T-helper 17 cell (primary cell): ENCODE measurements at regions not wholly inside any gene's neighbourhood (a gene's known extent, or its start where the extent isn't known, plus 50 kb on each side); places are given as distances from the start of the nearest gene placed in this dataset.

Source experiments
- ATAC-seq: fragments of 150-1000 bp; cut with Tn5 transposase; 2 replicates; pipeline ENCODE4 v1.10.0; 2021; ENCODE audit warnings: mild to moderate bottlenecking, moderate library complexity
- DNase-seq, 3 donors: peaks; one replicate each; pipeline versions ENCODE4 v3.0.0 to v3.0.0-alpha.2; 2020 to 2021
- H3K9me3 ChIP-seq: one replicate; pipeline ENCODE4 v1.7.0; 2013; ENCODE audit warnings: low read length, mild to moderate bottlenecking; ENCODE audit not compliant: control insufficient read depth, poor library complexity, severe bottlenecking
- H3K27ac Mint-ChIP-seq: one replicate; pipeline ENCODE4 v1.8.0; 2022; ENCODE audit warnings: mild to moderate bottlenecking, moderate library complexity, mixed read lengths
- H3K27me3 Mint-ChIP-seq: one replicate; pipeline ENCODE4 v1.8.0; 2022; ENCODE audit warnings: mixed read lengths
- H3K36me3 Mint-ChIP-seq: one replicate; pipeline ENCODE4 v1.8.0; 2022; ENCODE audit warnings: low read depth, mixed read lengths
- H3K4me1 Mint-ChIP-seq: one replicate; pipeline ENCODE4 v1.8.0; 2022; ENCODE audit warnings: mild to moderate bottlenecking, mixed read lengths
- H3K4me3 Mint-ChIP-seq: one replicate; pipeline ENCODE4 v1.8.0; 2022; ENCODE audit warnings: mild to moderate bottlenecking, moderate library complexity, mixed read lengths

DNA sequence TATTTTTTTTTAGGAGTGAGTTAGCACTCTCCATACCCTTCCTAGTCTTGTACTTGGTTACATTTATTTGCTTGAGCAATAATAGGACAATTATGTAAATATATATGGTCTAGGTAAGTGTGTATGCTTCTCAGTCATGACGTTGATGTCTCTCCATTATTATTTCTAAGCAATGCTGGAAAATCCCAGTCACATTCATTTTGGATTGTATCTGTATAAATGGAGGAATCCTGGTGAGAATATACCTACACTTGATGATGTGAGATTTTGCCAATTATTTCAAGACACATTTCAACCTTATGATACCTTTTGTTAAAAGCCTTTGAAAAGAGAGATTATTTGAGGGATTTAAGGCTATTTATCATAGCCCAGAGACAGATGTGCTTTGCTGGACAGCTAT lies 2244.5 kb upstream of the WWC1 start:
- DNase-seq = no peak
- no peak overlapping the region for H3K4me3 Mint-ChIP-seq
- ATAC-seq = no peak
- H3K36me3 Mint-ChIP-seq = no peaks in the 10 kb centered on the region
- H3K27ac Mint-ChIP-seq = no peak overlapping the region
- H3K9me3 ChIP-seq = no peaks in the 10 kb centered on the region
- H3K27me3 Mint-ChIP-seq = no peaks in the 10 kb centered on the region
- H3K4me1 Mint-ChIP-seq = no peaks in the 10 kb centered on the region

- no peaks in the 10 kb centered on the region for H3K9me3 ChIP-seq
- Mint-ChIP-seq H3K27me3 (no peaks in the 10 kb centered on the region), H3K4me3 (no peak overlapping the region), H3K4me1 (no peaks in the 10 kb centered on the region), H3K36me3 (no peaks in the 10 kb centered on the region), H3K27ac (no peak overlapping the region)
- DNase-seq (no peak), ATAC-seq (no peak)
Observed at GRCh38 chr5:166050531-166050930, 2240.9 kb upstream of the WWC1 start.

DNA sequence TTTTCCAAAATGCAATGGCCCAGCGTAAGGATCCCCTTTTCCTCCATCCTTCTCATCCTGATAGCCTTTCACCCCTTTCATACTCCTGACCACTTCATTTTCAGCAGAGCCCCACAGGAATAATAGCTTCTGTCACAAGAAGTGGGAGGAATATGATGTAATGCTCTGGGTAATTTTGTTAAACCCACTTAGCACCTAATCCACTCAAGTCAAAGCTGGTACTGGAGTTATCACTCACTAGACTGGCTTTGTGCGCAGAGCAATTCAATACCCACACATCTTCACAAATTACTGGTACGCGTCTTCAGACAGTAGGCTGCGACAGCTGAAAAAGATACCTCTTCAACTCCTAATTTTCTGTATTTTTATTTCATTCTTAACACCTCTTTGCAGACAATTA lies 2232.8 kb upstream of the WWC1 start:
- no peak overlapping the region for H3K27ac Mint-ChIP-seq
- H3K9me3 ChIP-seq = no peaks in the 10 kb centered on the region
- no peak for DNase-seq
- H3K4me3 Mint-ChIP-seq = no peak overlapping the region
- no peak for ATAC-seq
- no peaks in the 10 kb centered on the region for H3K4me1 Mint-ChIP-seq
- no peaks in the 10 kb centered on the region for H3K27me3 Mint-ChIP-seq
- no peaks in the 10 kb centered on the region for H3K36me3 Mint-ChIP-seq

- ATAC-seq = no peak
- no peak for DNase-seq
- H3K36me3 Mint-ChIP-seq = no peaks in the 10 kb centered on the region
- H3K9me3 ChIP-seq = no peaks in the 10 kb centered on the region
- H3K4me3 Mint-ChIP-seq = no peak overlapping the region
- no peaks in the 10 kb centered on the region for H3K4me1 Mint-ChIP-seq
- H3K27ac Mint-ChIP-seq = no peak overlapping the region
- H3K27me3 Mint-ChIP-seq = no peaks in the 10 kb centered on the region
Observed at GRCh38 chr5:166062094-166062493, 2229.4 kb upstream of the WWC1 start.

GRCh38 chr5:166062719-166063118 lies 2228.7 kb upstream of the WWC1 start:
- H3K9me3 ChIP-seq = no peaks in the 10 kb centered on the region
- H3K27me3 Mint-ChIP-seq = no peaks in the 10 kb centered on the region
- no peaks in the 10 kb centered on the region for H3K4me1 Mint-ChIP-seq
- H3K27ac Mint-ChIP-seq = no peak overlapping the region
- H3K36me3 Mint-ChIP-seq = no peaks in the 10 kb centered on the region
- ATAC-seq = no peak
- no peak overlapping the region for H3K4me3 Mint-ChIP-seq
- no peak for DNase-seq

- DNase-seq = no peak
- no peaks in the 10 kb centered on the region for H3K9me3 ChIP-seq
- ATAC-seq = no peak
- no peak overlapping the region for H3K4me3 Mint-ChIP-seq
- H3K27me3 Mint-ChIP-seq = no peaks in the 10 kb centered on the region
- no peaks in the 10 kb centered on the region for H3K36me3 Mint-ChIP-seq
- no peak overlapping the region for H3K27ac Mint-ChIP-seq
- H3K4me1 Mint-ChIP-seq = no peaks in the 10 kb centered on the region
Observed at GRCh38 chr5:166063261-166063660, 2228.2 kb upstream of the WWC1 start.

- ATAC-seq = no peak
- Mint-ChIP-seq H3K36me3 (no peaks in the 10 kb centered on the region), H3K27ac (no peak overlapping the region), H3K27me3 (no peaks in the 10 kb centered on the region), H3K4me3 (no peak overlapping the region), H3K4me1 (no peaks in the 10 kb centered on the region)
- H3K9me3 ChIP-seq = no peaks in the 10 kb centered on the region
- no peak for DNase-seq
Observed at GRCh38 chr5:166068547-166069335, 2222.7 kb upstream of the WWC1 start.

GRCh38 chr5:166073901-166074581 lies 2217.4 kb upstream of the WWC1 start:
- DNase-seq (no peak), ATAC-seq (no peak)
- Mint-ChIP-seq H3K36me3 (no peaks in the 10 kb centered on the region), H3K27me3 (no peaks in the 10 kb centered on the region), H3K27ac (no peak overlapping the region), H3K4me3 (no peak overlapping the region), H3K4me1 (no peaks in the 10 kb centered on the region)
- H3K9me3 ChIP-seq = no peaks in the 10 kb centered on the region

DNA sequence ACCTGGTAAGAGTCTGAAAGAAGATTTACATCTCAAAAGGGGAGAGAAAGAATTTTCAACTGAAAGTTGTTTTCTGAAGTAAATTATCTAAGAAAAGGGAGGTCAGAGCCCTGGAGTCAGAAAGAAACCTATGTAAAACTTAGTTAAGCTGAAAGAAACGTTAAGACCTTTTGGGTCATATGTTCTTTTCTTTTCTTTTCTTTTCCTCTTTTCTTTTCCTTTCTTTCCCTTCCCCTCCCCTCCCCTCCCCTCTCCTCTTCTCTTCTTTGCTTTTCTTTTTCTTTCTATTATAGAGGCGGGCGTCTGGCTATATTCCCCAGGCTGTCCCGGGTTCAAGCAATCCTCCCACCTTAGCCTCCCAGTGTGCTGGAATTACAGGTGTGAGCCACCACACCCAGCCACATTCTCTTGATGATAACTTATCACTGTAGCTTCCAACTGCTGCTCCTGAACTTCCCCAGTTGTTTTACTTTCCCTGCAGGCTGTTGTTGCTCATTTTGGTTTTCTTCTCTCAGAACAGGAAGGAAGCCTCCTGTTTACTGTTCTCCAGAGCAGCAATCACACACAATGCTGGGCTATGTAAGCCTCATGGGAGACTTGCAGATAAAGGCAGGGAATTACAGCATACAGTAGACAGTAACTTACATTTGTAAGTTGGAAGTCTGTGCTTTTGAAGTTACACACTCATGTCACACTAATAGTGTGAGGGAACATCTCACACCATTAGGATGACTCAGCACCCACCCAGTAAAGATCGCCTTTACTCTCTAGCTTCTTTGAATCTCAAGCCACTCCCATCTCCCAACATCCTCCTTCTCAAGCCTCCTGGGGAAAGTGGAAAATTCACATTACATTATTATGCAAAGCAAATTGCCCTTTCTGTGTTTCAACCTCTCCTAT lies 2216.6 kb upstream of the WWC1 start:
- Mint-ChIP-seq H3K4me3 (no peak overlapping the region), H3K4me1 (no peaks in the 10 kb centered on the region), H3K27ac (no peak overlapping the region), H3K27me3 (no peaks in the 10 kb centered on the region), H3K36me3 (no peaks in the 10 kb centered on the region)
- ATAC-seq = no peak
- DNase-seq = no peak
- H3K9me3 ChIP-seq = no peaks in the 10 kb centered on the region

DNA sequence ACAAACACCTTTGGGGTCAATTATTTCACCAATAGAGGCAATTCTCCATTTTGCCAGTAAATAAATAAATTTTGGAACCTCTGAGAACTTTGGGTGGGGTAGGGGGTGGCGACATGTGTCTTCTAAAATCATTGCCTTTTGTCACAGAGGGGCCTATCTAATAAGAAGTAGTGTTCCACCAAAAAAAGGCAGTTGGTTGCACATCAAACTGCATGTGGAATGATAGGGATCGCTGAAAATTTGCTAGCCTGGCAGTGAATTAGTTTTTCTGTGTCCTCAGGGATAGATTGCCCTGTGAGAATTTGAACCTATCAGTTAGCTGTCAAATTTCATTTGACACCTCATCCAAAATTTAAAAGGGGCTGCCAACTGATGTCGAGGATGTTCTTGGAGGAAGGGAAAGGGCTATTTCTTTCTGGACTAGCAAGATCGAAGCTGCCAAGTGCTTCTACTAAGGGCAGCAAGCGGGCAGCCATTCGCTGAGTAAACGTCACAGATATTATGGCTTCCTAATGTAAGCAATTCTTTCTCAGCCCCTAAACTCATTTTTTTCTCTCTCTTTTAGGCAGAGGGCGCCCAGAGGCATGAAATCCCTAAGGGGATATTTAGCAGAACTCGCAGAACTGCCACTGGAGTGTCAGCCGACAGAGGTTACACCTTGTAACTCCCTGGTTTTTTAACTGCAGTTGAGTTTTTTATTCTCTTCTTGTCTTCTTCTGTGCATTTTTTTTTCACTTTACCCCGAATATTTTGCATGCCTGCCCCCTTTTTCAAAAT lies 2208.1 kb upstream of the WWC1 start:
- no peaks in the 10 kb centered on the region for H3K9me3 ChIP-seq
- no peak for DNase-seq
- ATAC-seq = no peak
- H3K4me3 Mint-ChIP-seq = no peak overlapping the region
- no peak overlapping the region for H3K27ac Mint-ChIP-seq
- H3K36me3 Mint-ChIP-seq = no peaks in the 10 kb centered on the region
- no peaks in the 10 kb centered on the region for H3K27me3 Mint-ChIP-seq
- H3K4me1 Mint-ChIP-seq = no peaks in the 10 kb centered on the region

DNA sequence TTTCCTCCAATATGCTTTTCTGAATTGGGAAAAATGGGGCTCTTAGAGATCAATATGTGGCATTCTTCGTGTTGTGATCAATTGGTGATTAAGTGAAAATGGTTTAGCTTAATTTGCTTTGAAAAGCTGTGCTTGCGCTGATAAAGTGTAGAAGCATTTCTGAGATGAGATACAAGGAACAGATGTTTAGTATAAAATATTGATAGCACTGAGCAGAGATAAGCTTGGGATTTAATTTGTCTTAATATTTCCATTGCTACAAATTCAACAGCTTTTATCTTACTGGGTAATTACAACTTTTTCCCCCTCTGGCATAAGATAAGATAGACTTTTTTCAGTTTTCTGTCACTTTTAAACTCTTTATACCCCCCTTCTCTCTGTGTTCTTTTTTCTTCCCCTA lies 2204.9 kb upstream of the WWC1 start:
- Mint-ChIP-seq H3K4me3 (no peak overlapping the region), H3K27ac (no peak overlapping the region), H3K36me3 (no peaks in the 10 kb centered on the region), H3K4me1 (no peaks in the 10 kb centered on the region), H3K27me3 (no peaks in the 10 kb centered on the region)
- DNase-seq (no peak), ATAC-seq (no peak)
- H3K9me3 ChIP-seq = no peaks in the 10 kb centered on the region

GRCh38 chr5:166088389-166089039 lies 2202.9 kb upstream of the WWC1 start:
- H3K9me3 ChIP-seq = no peaks in the 10 kb centered on the region
- no peak for ATAC-seq
- DNase-seq = no peak
- H3K4me1 Mint-ChIP-seq = no peaks in the 10 kb centered on the region
- H3K27me3 Mint-ChIP-seq = no peaks in the 10 kb centered on the region
- H3K27ac Mint-ChIP-seq = no peak overlapping the region
- H3K4me3 Mint-ChIP-seq = no peak overlapping the region
- H3K36me3 Mint-ChIP-seq = no peaks in the 10 kb centered on the region
